ENCODE measurements at regions not wholly inside any gene's neighbourhood (a gene's known extent, or its start where the extent isn't known, plus 50 kb on each side); places are given as distances from the start of the nearest gene placed in this dataset.

DNA sequence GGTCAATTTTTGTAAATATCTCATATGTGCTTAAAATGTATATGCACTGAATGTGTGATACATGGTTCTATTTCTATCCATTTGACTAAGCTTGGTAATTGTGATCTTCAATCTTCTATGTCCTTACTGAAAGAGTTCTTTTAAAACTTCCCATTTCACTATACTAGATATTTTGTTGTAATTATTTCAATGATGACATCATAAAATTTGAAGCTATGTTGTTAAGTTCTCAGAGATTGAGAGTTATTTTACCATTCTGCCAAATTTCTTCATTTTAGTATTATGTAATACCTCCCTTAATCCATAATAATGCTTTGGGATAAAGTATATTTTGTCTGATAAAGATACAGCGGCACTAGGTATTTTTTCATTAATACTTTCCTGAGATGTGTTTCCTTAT is 1307.3 kb downstream of the RPA4 start (continued):
- no peak for TF ChIP-seq YY1 (IDR thresholded peaks at IDR 0.05; ENCODE audit: low read depth, low read length)
- TF ChIP-seq ZNF274 (IDR thresholded peaks at IDR 0.05; ENCODE audit: borderline replicate concordance, extremely low read depth, low read length): no peak
- TF ChIP-seq CBX5 (IDR thresholded peaks at IDR 0.05; ENCODE audit: low read depth, low read length): no peak
